Peyer's patch (tissue), 4 donors: ENCODE measurements at regions not wholly inside any gene's neighbourhood (a gene's known extent, or its start where the extent isn't known, plus 50 kb on each side); places are given as distances from the start of the nearest gene placed in this dataset.

ENCODE experiments used
- DNase-seq, 3 donors: peaks; one replicate each; pipeline ENCODE4 v3.0.0-alpha.2; 2017 to 2019
- H3K27ac ChIP-seq, 4 donors: fragments of 200-600 bp; sonication (generic); one replicate each; pipeline ENCODE4 v1.5.1; 2016 to 2019
- H3K27me3 ChIP-seq, 2 donors: fragments of 200-600 bp; sonication (generic); one replicate each; pipeline ENCODE4 v1.5.1; 2019
- H3K36me3 ChIP-seq, 3 donors: fragments of 200-600 bp; sonication (generic); one replicate each; pipeline ENCODE4 v1.5.1; 2016 to 2019
- H3K4me1 ChIP-seq, 4 donors: fragments of 200-600 bp; sonication (generic); one replicate each; pipeline ENCODE4 v1.5.1; 2016 to 2019
- H3K4me3 ChIP-seq, 4 donors: fragments of 200-600 bp; sonication (generic); 1 replicate in 3 of 4; 2 replicates in 1 of 4; pipeline ENCODE4 v1.5.1; 2016 to 2019; ENCODE audit warnings: mild to moderate bottlenecking in 1 of 4
- H3K9me3 ChIP-seq, 4 donors: fragments of 200-600 bp; sonication (generic); one replicate each; pipeline ENCODE4 v1.5.1; 2016 to 2019; ENCODE audit warnings: mild to moderate bottlenecking in 1 of 4
- CTCF ChIP-seq, 6 experiments: fragments of 450-650 bp in 4 of 6; fragments of 200-600 bp in 2 of 6; sonication (generic) in 1 of 6; IDR thresholded peaks; one replicate each; pipeline ENCODE4 v1.5.1; 2017 to 2019; ENCODE audit warnings: antibody characterized with exemption in 6 of 6, mild to moderate bottlenecking in 3 of 6, moderate library complexity in 1 of 6
- POLR2A ChIP-seq, 2 donors: fragments of 450-650 bp; IDR thresholded peaks; one replicate each; pipeline ENCODE4 v1.5.1; 2017; ENCODE audit warnings: antibody characterized with exemption in 2 of 2, mild to moderate bottlenecking in 2 of 2, moderate library complexity in 2 of 2

- DNase-seq, result no peak
- no peak overlapping the region for H3K27ac ChIP-seq
- H3K9me3 ChIP-seq, result no peaks in the 10 kb centered on the region
- no peaks in the 10 kb centered on the region for H3K4me1 ChIP-seq
- H3K4me3 ChIP-seq, result no peak overlapping the region
- H3K27me3 ChIP-seq, result no peaks in the 10 kb centered on the region
- no peaks in the 10 kb centered on the region for H3K36me3 ChIP-seq
- TF ChIP-seq CTCF (IDR thresholded peaks at IDR 0.05) (no peak), POLR2A (IDR thresholded peaks at IDR 0.05) (no peak)
These were observed 63.1 kb upstream of the DPT start for GRCh38 chr1:168792142-168792541.

GRCh38 chr1:168792592-168793125 is 63.7 kb upstream of the DPT start:
- TF ChIP-seq CTCF (IDR thresholded peaks at IDR 0.05) (no peak), POLR2A (IDR thresholded peaks at IDR 0.05) (no peak)
- Histone ChIP-seq H3K4me3 (no peak overlapping the region), H3K36me3 (no peaks in the 10 kb centered on the region), H3K4me1 (no peaks in the 10 kb centered on the region), H3K9me3 (no peaks in the 10 kb centered on the region), H3K27ac (no peak overlapping the region), H3K27me3 (no peaks in the 10 kb centered on the region)
- DNase-seq, result no peak

GRCh38 chr1:168794057-168794456 is 65.1 kb upstream of the DPT start:
- Histone ChIP-seq H3K4me1 (no peaks in the 10 kb centered on the region), H3K9me3 (no peaks in the 10 kb centered on the region), H3K27me3 (no peaks in the 10 kb centered on the region), H3K4me3 (no peak overlapping the region), H3K36me3 (no peaks in the 10 kb centered on the region), H3K27ac (no peak overlapping the region)
- DNase-seq, result no peak
- TF ChIP-seq CTCF (IDR thresholded peaks at IDR 0.05) (no peak), POLR2A (IDR thresholded peaks at IDR 0.05) (no peak)

GRCh38 chr1:168795681-168796080 is 66.7 kb upstream of the DPT start:
- Histone ChIP-seq H3K9me3 (no peaks in the 10 kb centered on the region), H3K36me3 (no peaks in the 10 kb centered on the region), H3K4me1 (peaks cover 0 to 6% (median 0%) of the 10 kb centered on the region in 4 donors), H3K27ac (no peak overlapping the region), H3K27me3 (no peaks in the 10 kb centered on the region), H3K4me3 (no peak overlapping the region)
- DNase-seq, result no peak
- no peak for TF ChIP-seq CTCF (IDR thresholded peaks at IDR 0.05)
- TF ChIP-seq POLR2A (IDR thresholded peaks at IDR 0.05), result no peak

- peaks cover 0 to 15% (median 0%) of the 10 kb centered on the region in 4 donors for H3K4me1 ChIP-seq
These were observed 71.1 kb upstream of the DPT start for GRCh38 chr1:168799927-168800605.

More at GRCh38 chr1:168799927-168800605, 71.1 kb upstream of the DPT start:
- no peak for TF ChIP-seq POLR2A (IDR thresholded peaks at IDR 0.05)
- no peak for TF ChIP-seq CTCF (IDR thresholded peaks at IDR 0.05)
- no peaks in the 10 kb centered on the region for H3K36me3 ChIP-seq
- no peaks in the 10 kb centered on the region for H3K27me3 ChIP-seq
- H3K4me3 ChIP-seq, result no peak overlapping the region
- no peaks in the 10 kb centered on the region for H3K9me3 ChIP-seq
- peak overlapping the region in 1 of 4 donors; percentile 45 for H3K27ac ChIP-seq
- DNase-seq, result no peak
